Esophagus squamous epithelium (tissue), 4 donors: ENCODE measurements at regions not wholly inside any gene's neighbourhood (a gene's known extent, or its start where the extent isn't known, plus 50 kb on each side); places are given as distances from the start of the nearest gene placed in this dataset.

ENCODE experiments used
- CTCF ChIP-seq, 6 experiments: fragments of 450-650 bp in 4 of 6; fragments of 200-600 bp in 2 of 6; sonication (generic) in 2 of 6; IDR thresholded peaks; one replicate each; pipeline ENCODE4 v1.5.1; 2016 to 2019; ENCODE audit warnings: antibody characterized with exemption in 6 of 6, mild to moderate bottlenecking in 4 of 6, moderate library complexity in 4 of 6
- POLR2A ChIP-seq, 4 donors: fragments of 450-650 bp; IDR thresholded peaks; one replicate each; pipeline ENCODE4 v1.6.1; 2017; ENCODE audit warnings: antibody characterized with exemption in 4 of 4, mild to moderate bottlenecking in 4 of 4, moderate library complexity in 3 of 4

- no peak for TF ChIP-seq CTCF (IDR thresholded peaks at IDR 0.05)
- no peak for TF ChIP-seq POLR2A (IDR thresholded peaks at IDR 0.05)
Observed at GRCh38 chr22:25482868-25483639, 81.4 kb upstream of the GRK3 start.
